GM18508 (cell line): ENCODE measurements at regions not wholly inside any gene's neighbourhood (a gene's known extent, or its start where the extent isn't known, plus 50 kb on each side); places are given as distances from the start of the nearest gene placed in this dataset.
A peak's percentile ranks its signal among the peaks of the same experiment; 100 is the strongest.
"Not testable (repeated sequence)": the region's sequence is repeated elsewhere in the genome, so short reads cannot be mapped to it uniquely, and the experiment has no call there.

Experiments used
- ATAC-seq: cut with Tn5 transposase; IDR thresholded peaks from one replicate; pipeline ENCODE4 v1.9.1; 2021; ENCODE audit warnings: moderate number of reproducible peaks; ENCODE audit not compliant: insufficient read depth, unreplicated experiment

GRCh38 chr14:49036984-49037516 is 549.1 kb downstream of the RPS29 start:
- ATAC-seq, result no peak

- no peak for ATAC-seq
Measured at GRCh38 chr14:49036266-49036665, 549.9 kb downstream of the RPS29 start.

DNA sequence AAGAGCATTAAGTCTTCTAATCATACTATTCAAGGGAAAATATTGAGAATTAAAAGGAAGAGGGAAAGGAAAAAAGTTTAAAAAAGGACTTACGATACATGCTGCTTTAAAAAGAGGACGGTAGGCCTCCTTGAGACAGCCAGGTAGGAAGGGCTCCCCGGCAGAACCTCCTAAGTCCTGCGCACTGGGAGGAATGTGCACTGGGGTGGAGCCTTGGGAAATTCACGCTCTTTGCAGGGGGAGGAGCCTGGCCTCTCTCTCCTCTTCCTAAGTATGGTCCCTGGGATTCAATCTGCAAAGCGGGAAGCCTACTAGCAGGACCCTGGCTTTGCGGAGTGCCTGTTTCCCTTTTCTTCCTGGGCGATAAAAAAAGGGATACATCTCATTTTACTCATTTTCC is 553.0 kb downstream of the RPS29 start:
- ATAC-seq, result no peak

DNA sequence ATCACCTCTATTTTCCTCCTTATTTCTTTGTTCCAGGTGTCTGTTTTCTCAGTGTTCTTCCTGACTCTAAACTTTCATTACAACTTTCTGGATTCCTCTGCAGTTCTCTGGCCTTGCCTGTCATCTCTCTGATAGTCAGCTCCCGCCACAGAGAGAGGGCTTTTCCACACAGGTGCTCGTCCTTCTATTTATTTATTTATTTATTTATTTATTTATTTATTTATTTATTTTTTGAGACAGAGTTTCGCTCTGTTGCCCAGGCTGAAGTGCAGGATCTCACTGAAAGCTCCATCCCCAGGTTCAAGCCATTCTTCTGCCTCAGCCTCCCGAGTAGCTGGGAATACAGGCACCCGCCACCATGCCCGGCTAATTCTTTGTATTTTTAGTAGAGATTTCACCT is 554.5 kb downstream of the RPS29 start:
- not testable (repeated sequence) for ATAC-seq

- ATAC-seq, result peak; percentile 36
Measured at GRCh38 chr14:49019467-49020115, 566.6 kb downstream of the RPS29 start.

DNA sequence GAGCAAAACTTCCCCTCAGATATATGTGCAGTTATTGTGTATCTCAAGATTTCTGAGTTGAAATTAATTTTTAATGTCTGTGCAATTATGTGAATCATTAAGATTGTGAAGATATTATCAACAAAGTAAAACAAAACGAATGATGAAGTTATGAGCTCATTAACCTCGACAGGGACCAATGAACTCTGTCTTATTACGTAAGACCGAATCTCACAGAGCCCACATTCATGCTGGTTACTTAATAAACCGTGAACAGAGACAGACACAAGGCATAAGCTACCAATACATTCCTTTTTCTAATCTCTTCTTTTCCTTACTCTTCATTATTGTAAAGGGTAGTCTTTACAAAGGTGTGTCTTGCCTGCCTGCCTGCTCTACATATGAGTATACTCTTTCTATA is 568.7 kb downstream of the RPS29 start:
- no peak for ATAC-seq

- no peak for ATAC-seq
Measured at GRCh38 chr14:49016381-49016780, 569.8 kb downstream of the RPS29 start.

- ATAC-seq, result no peak
Measured at GRCh38 chr14:49014476-49014875, 571.7 kb downstream of the RPS29 start.

DNA sequence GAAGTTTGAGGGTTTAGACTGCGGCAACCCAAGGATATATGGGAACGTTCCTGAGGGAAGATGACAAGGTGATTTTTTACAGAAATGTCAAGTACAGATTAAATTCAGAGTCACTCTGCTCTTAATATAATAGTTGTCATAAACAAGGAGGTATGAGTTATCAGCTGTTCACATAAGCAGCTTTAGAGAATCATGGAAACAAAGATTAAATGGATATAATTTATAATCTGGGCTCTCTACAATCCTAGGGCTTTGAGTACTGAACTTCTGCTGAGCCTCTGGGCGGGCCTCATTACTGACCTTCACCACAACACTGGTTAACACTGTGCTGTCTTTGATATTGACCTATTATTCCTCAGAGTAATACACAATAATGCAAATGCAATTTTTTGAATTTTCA is 577.8 kb downstream of the RPS29 start:
- ATAC-seq, result no peak

DNA sequence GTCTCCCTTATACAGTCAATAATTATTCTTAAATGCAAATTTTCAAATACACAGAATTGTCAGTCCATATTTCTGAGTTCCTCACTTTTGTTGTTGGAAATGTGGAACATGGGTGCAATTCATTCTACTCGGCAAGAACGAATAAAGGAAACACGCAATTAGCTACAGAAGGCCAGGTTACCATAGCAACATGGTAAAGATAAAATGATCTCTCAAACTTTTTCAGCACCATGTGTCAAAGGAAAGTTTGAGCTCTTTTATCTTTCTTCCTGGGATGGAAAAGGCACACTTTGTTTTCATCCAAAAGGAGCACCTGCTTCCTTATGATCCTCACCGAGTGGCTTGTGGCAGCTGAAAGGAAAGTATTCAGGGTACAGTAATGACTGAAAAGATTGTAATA is 595.0 kb downstream of the RPS29 start:
- ATAC-seq, result no peak

GRCh38 chr14:48983351-48983888 is 602.8 kb downstream of the RPS29 start:
- no peak for ATAC-seq

- ATAC-seq, result no peak
Measured at GRCh38 chr14:48974994-48975393, 611.2 kb downstream of the RPS29 start.

GRCh38 chr14:48973151-48973550 is 613.0 kb downstream of the RPS29 start:
- ATAC-seq, result no peak

DNA sequence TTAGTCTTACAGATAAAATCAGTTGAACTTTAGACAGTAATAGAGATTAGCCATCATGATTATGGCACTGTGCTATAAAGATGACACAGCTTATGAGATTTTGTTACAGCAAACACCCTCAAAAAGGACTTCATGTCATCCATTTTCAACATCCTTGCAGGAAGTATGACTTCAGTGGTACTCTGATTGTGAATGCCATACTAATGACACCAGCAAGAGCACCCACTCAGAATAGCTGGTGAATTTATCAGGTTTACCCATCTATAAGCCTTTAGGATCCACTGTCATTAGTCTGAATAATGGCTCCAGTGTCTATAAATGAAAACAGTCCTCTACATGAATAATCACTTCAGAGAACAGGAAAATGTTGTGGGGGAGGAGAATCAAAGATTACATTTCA is 615.2 kb downstream of the RPS29 start:
- ATAC-seq, result no peak

- no peak for ATAC-seq
Measured at GRCh38 chr14:48967419-48967818, 618.8 kb downstream of the RPS29 start.

- ATAC-seq, result no peak
Measured at GRCh38 chr14:48963231-48963790, 622.9 kb downstream of the RPS29 start.

DNA sequence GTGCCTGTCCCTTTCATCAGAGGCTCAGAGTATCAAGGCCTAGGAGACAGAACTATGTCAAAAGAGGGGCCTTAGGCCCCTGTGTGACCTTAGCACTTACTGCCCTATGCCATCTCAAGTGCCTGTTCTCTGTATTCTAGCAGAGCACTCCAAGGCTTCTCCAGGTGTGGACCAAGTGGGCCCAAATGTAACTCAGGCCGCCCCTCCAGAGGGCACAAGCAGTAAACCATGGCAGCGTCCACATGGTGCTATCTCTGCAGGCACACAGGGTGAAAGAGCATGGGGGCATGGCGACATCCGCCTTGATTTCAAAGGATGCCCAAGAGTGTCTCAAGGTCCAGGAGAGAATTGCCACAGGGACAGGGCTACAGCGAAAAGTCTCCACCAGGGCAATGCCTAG is 628.7 kb downstream of the RPS29 start:
- ATAC-seq, result no peak

DNA sequence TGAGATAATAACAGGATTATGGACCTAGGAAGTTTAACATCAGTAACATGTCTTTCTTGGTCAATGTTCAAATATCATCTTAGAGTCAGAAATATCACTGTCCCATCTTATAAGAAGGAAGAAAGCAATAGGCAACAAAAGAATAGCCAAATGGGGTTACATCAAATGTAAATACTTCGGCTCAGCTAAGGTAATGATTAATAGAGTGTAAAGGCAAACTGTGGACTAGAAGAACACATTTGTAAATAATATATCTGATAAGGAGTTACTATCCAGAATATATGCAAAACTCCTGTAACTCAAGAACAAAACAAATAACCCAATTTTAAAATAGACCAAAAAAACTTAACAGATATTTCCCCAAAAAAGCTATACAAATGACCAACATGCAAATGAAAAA is 630.3 kb downstream of the RPS29 start:
- no peak for ATAC-seq

- ATAC-seq, result no peak
Measured at GRCh38 chr14:48954446-48954845, 631.7 kb downstream of the RPS29 start.

DNA sequence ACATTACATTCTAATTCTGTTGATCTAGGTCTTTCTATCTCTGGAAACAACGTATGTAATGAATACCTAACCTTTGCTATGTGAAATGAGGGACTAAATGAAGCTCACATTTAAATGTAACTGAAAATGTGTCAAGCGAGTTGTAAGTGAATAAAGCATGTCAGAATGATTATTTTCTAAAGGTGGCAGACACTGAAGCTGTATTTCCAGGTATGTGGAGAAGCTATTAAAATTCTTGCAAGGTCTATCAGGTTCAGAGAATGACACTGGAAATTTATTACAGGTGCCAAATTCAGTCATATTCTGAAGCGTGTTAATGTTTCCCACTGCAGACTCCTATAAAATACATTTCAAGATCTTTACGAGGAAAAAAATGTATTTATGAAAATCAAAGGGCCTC is 641.4 kb downstream of the RPS29 start:
- no peak for ATAC-seq

- no peak for ATAC-seq
Measured at GRCh38 chr14:48943913-48944312, 642.3 kb downstream of the RPS29 start.
